ENCODE measurements at regions not wholly inside any gene's neighbourhood (a gene's known extent, or its start where the extent isn't known, plus 50 kb on each side); places are given as distances from the start of the nearest gene placed in this dataset.

- Mint-ChIP-seq H3K27me3 (ENCODE audit: insufficient read depth, unreplicated experiment) (no peaks in the 10 kb centered on the region), H3K27ac (ENCODE audit: low read depth, unreplicated experiment) (no peak overlapping the region), H3K4me3 (ENCODE audit: unreplicated experiment) (no peak overlapping the region), H3K36me3 (ENCODE audit: insufficient read depth, unreplicated experiment) (no peaks in the 10 kb centered on the region), H3K4me1 (ENCODE audit: insufficient read depth, unreplicated experiment) (no peaks in the 10 kb centered on the region), H3K9me3 (ENCODE audit: unreplicated experiment) (peaks cover 3% of the 10 kb centered on the region)
- TF ChIP-seq CTCF (IDR thresholded peaks at IDR 0.05; ENCODE audit: unreplicated experiment) = no peak
- no peak for DNase-seq (ENCODE audit: unreplicated experiment)
- BruUV-seq (replicated peaks) = no TSS peak
- POLR2A ChIA-PET = interaction anchor here (1.1 kb wide), 1 partner anchor 12 kb away, joined by 3 read pairs; no protein-coding TSS in a partner anchor
- CTCF ChIA-PET = interaction anchor here (1.1 to 1.4 kb wide), 2 partner anchors 10 kb away, joined by 4 to 6 read pairs; no protein-coding TSS in a partner anchor
- intact Hi-C loops (cut with micrococcal nuclease) = no loop called here
Measured at GRCh38 chr5:108531367-108532128, 149.7 kb upstream of the FBXL17 start.

GRCh38 chr5:108530706-108531105, 148.8 kb upstream of the FBXL17 start:
- H3K27ac Mint-ChIP-seq (ENCODE audit: low read depth, unreplicated experiment) = no peak overlapping the region
- no peaks in the 10 kb centered on the region for H3K4me1 Mint-ChIP-seq (ENCODE audit: insufficient read depth, unreplicated experiment)
- ChIA-PET POLR2A (no interaction called here), CTCF (no interaction called here)
- no TSS peak for BruUV-seq (replicated peaks)
- intact Hi-C loops (cut with micrococcal nuclease) = no loop called here
- no peak for TF ChIP-seq CTCF (IDR thresholded peaks at IDR 0.05; ENCODE audit: unreplicated experiment)
- no peaks in the 10 kb centered on the region for H3K27me3 Mint-ChIP-seq (ENCODE audit: insufficient read depth, unreplicated experiment)
- no peaks in the 10 kb centered on the region for H3K36me3 Mint-ChIP-seq (ENCODE audit: insufficient read depth, unreplicated experiment)
- no peak for DNase-seq (ENCODE audit: unreplicated experiment)
- peaks cover 7% of the 10 kb centered on the region for H3K9me3 Mint-ChIP-seq (ENCODE audit: unreplicated experiment)
- H3K4me3 Mint-ChIP-seq (ENCODE audit: unreplicated experiment) = no peak overlapping the region

GRCh38 chr5:108529381-108529780, 147.5 kb upstream of the FBXL17 start:
- no peak for DNase-seq (ENCODE audit: unreplicated experiment)
- intact Hi-C loops (cut with micrococcal nuclease) = loop anchor here (10.0 kb wide), 1 partner anchor 115 kb away; no protein-coding TSS in a partner anchor
- peaks cover 7% of the 10 kb centered on the region for H3K9me3 Mint-ChIP-seq (ENCODE audit: unreplicated experiment)
- no peaks in the 10 kb centered on the region for H3K4me1 Mint-ChIP-seq (ENCODE audit: insufficient read depth, unreplicated experiment)
- no peaks in the 10 kb centered on the region for H3K36me3 Mint-ChIP-seq (ENCODE audit: insufficient read depth, unreplicated experiment)
- H3K27ac Mint-ChIP-seq (ENCODE audit: low read depth, unreplicated experiment) = no peak overlapping the region
- BruUV-seq (replicated peaks) = no TSS peak
- CTCF ChIA-PET = interaction anchor here (0.7 kb wide), 1 partner anchor 874 kb away, joined by 3 read pairs; no protein-coding TSS in a partner anchor
- no peaks in the 10 kb centered on the region for H3K27me3 Mint-ChIP-seq (ENCODE audit: insufficient read depth, unreplicated experiment)
- no peak for TF ChIP-seq CTCF (IDR thresholded peaks at IDR 0.05; ENCODE audit: unreplicated experiment)
- POLR2A ChIA-PET = no interaction called here
- H3K4me3 Mint-ChIP-seq (ENCODE audit: unreplicated experiment) = no peak overlapping the region

- no TSS peak for BruUV-seq (replicated peaks)
- Mint-ChIP-seq H3K4me1 (ENCODE audit: insufficient read depth, unreplicated experiment) (no peaks in the 10 kb centered on the region), H3K9me3 (ENCODE audit: unreplicated experiment) (peaks cover 7% of the 10 kb centered on the region), H3K4me3 (ENCODE audit: unreplicated experiment) (no peak overlapping the region), H3K27me3 (ENCODE audit: insufficient read depth, unreplicated experiment) (no peaks in the 10 kb centered on the region), H3K27ac (ENCODE audit: low read depth, unreplicated experiment) (no peak overlapping the region), H3K36me3 (ENCODE audit: insufficient read depth, unreplicated experiment) (no peaks in the 10 kb centered on the region)
- no peak for DNase-seq (ENCODE audit: unreplicated experiment)
- TF ChIP-seq CTCF (IDR thresholded peaks at IDR 0.05; ENCODE audit: unreplicated experiment) = no peak
- POLR2A ChIA-PET = interaction anchor here (0.7 kb wide), 1 partner anchor 87 kb away, joined by 3 read pairs; no protein-coding TSS in a partner anchor
- intact Hi-C loops (cut with micrococcal nuclease) = loop anchor here (10.0 kb wide), 1 partner anchor 116 kb away; no protein-coding TSS in a partner anchor
- CTCF ChIA-PET = no interaction called here
Measured at GRCh38 chr5:108528655-108529054, 146.8 kb upstream of the FBXL17 start.
